ENCODE measurements at regions not wholly inside any gene's neighbourhood (a gene's known extent, or its start where the extent isn't known, plus 50 kb on each side); places are given as distances from the start of the nearest gene placed in this dataset.

- H3K27ac ChIP-seq (ENCODE audit: low read depth, low read length, poor library complexity, severe bottlenecking), result no peak overlapping the region
- ChIA-PET CTCF (no interaction called here), POLR2A (ENCODE audit: low non-redundant PET) (no interaction called here)
- no peaks in the 10 kb centered on the region for H3K36me3 ChIP-seq (ENCODE audit: insufficient read depth, low read length, poor library complexity, severe bottlenecking)
- intact Hi-C loops (cut with micrococcal nuclease; ENCODE audit: unreplicated experiment), result no loop called here
- no peak overlapping the region for H3K4me3 ChIP-seq (ENCODE audit: low read depth, low read length, poor library complexity, severe bottlenecking)
- H3K4me1 ChIP-seq (ENCODE audit: insufficient read depth, low read length, poor library complexity, severe bottlenecking), result no peaks in the 10 kb centered on the region
- TF ChIP-seq EZH2 (IDR thresholded peaks at IDR 0.05; ENCODE audit: borderline replicate concordance, low read depth, low read length, poor library complexity, severe bottlenecking), result no peak
- TF ChIP-seq CTCF (conservative IDR thresholded peaks at IDR 0.05; ENCODE audit: low read depth, low read length), result no peak
- DNase-seq (ENCODE audit: low spot score), result no peak
- H3K9me3 ChIP-seq (ENCODE audit: low read depth, low read length, poor library complexity, severe bottlenecking), result no peaks in the 10 kb centered on the region
- no peaks in the 10 kb centered on the region for H3K27me3 ChIP-seq (replicated peaks; ENCODE audit: insufficient read depth, low read depth, low read length, poor library complexity)
- no TSS peak for BruUV-seq (replicated peaks)
These were observed 127.6 kb downstream of the URI1 start for GRCh38 chr19:30069535-30070197.

DNA sequence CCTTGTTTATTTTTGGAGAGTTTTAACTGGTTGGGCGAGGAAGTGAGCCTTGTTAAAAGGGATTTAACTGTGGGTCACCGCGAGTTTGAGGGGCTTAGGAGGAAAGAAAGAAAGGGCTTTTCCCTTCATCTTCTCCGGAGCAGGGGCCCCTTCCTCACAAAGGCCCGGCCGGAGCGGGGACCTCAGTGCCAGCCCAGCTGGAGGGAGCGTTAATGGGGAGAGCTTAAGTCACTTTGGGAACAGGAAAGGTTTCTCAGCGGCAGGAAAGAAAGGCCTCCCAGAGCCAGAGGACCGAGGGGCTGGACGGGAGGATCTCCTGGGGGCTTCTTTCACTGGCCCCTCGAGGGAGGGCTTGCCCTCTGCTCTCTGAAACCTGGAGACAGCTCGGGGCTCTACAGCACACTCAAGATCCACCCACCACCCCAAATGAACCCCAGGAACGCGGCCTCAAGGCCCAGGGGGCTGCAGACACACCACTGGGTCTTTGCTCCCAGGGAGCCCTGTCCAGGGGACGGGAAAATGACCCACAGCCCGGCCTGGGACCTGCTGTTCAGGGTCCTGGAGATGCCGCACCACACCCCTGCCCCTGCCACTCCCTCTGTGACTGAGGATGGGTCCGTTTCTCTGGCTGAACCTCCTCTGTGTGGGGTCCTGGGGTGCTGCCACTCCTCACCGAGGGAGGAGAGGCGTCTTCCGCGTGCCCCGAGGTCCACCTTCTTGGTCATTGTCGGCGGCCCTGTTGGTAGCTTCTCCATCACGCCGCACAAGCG is 128.3 kb downstream of the URI1 start:
- no peaks in the 10 kb centered on the region for H3K9me3 ChIP-seq (ENCODE audit: low read depth, low read length, poor library complexity, severe bottlenecking)
- intact Hi-C loops (cut with micrococcal nuclease; ENCODE audit: unreplicated experiment), result no loop called here
- BruUV-seq (replicated peaks), result no TSS peak
- no peaks in the 10 kb centered on the region for H3K27me3 ChIP-seq (replicated peaks; ENCODE audit: insufficient read depth, low read depth, low read length, poor library complexity)
- TF ChIP-seq CTCF (conservative IDR thresholded peaks at IDR 0.05; ENCODE audit: low read depth, low read length), result no peak
- no peak for TF ChIP-seq EZH2 (IDR thresholded peaks at IDR 0.05; ENCODE audit: borderline replicate concordance, low read depth, low read length, poor library complexity, severe bottlenecking)
- CTCF ChIA-PET, result no interaction called here
- no peak overlapping the region for H3K4me3 ChIP-seq (ENCODE audit: low read depth, low read length, poor library complexity, severe bottlenecking)
- no peak overlapping the region for H3K27ac ChIP-seq (ENCODE audit: low read depth, low read length, poor library complexity, severe bottlenecking)
- no peak for DNase-seq (ENCODE audit: low spot score)
- POLR2A ChIA-PET (ENCODE audit: low non-redundant PET), result no interaction called here
- no peaks in the 10 kb centered on the region for H3K36me3 ChIP-seq (ENCODE audit: insufficient read depth, low read length, poor library complexity, severe bottlenecking)
- no peaks in the 10 kb centered on the region for H3K4me1 ChIP-seq (ENCODE audit: insufficient read depth, low read length, poor library complexity, severe bottlenecking)

- CTCF ChIA-PET, result no interaction called here
- intact Hi-C loops (cut with micrococcal nuclease; ENCODE audit: unreplicated experiment), result no loop called here
- Histone ChIP-seq H3K36me3 (ENCODE audit: insufficient read depth, low read length, poor library complexity, severe bottlenecking) (no peaks in the 10 kb centered on the region), H3K9me3 (ENCODE audit: low read depth, low read length, poor library complexity, severe bottlenecking) (no peaks in the 10 kb centered on the region), H3K27ac (ENCODE audit: low read depth, low read length, poor library complexity, severe bottlenecking) (no peak overlapping the region), H3K27me3 (replicated peaks; ENCODE audit: insufficient read depth, low read depth, low read length, poor library complexity) (no peaks in the 10 kb centered on the region), H3K4me3 (ENCODE audit: low read depth, low read length, poor library complexity, severe bottlenecking) (no peak overlapping the region), H3K4me1 (ENCODE audit: insufficient read depth, low read length, poor library complexity, severe bottlenecking) (no peaks in the 10 kb centered on the region)
- no peak for TF ChIP-seq CTCF (conservative IDR thresholded peaks at IDR 0.05; ENCODE audit: low read depth, low read length)
- TF ChIP-seq EZH2 (IDR thresholded peaks at IDR 0.05; ENCODE audit: borderline replicate concordance, low read depth, low read length, poor library complexity, severe bottlenecking), result no peak
- no TSS peak for BruUV-seq (replicated peaks)
- DNase-seq (ENCODE audit: low spot score), result no peak
- POLR2A ChIA-PET (ENCODE audit: low non-redundant PET), result no interaction called here
These were observed 129.1 kb downstream of the URI1 start for GRCh38 chr19:30070968-30071632.
